ENCODE measurements at regions not wholly inside any gene's neighbourhood (a gene's known extent, or its start where the extent isn't known, plus 50 kb on each side); places are given as distances from the start of the nearest gene placed in this dataset.

DNA sequence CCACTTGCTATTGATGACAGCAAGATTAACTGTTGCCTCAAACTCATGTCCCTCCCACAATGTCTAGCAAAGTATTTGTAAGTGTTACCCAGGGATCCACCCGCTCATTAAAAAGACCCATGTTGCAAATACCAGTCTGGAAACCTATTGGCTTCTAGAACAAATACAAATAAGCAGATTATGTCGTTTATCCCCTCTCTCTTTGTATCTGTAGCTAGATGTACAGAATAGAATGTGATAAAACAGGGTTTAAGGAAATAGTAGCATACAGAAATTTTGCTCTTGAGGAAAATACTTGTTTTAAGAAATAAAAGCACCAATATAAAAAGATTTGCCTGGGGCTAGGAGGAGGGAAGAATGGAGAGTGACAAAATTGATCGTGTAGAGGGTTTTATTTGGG is 142.7 kb upstream of the ZIC3 start:
- TF ChIP-seq EZH2 (IDR thresholded peaks at IDR 0.05; ENCODE audit: insufficient read depth, low read length) (no peak), CTCF (IDR thresholded peaks at IDR 0.05; ENCODE audit: insufficient read depth, low read depth, low read length) (no peak)
- Mint-ChIP-seq H3K27ac (ENCODE audit: unreplicated experiment) (no peak overlapping the region), H3K4me3 (ENCODE audit: unreplicated experiment) (no peak overlapping the region), H3K27me3 (ENCODE audit: low read depth, unreplicated experiment) (peaks cover 50% of the 10 kb centered on the region), H3K36me3 (ENCODE audit: low read depth, unreplicated experiment) (no peaks in the 10 kb centered on the region), H3K9me3 (ENCODE audit: unreplicated experiment) (no peaks in the 10 kb centered on the region), H3K4me1 (ENCODE audit: low read depth, unreplicated experiment) (no peaks in the 10 kb centered on the region)
- Histone ChIP-seq H2AFZ (ENCODE audit: low read depth, low read length) (no peak overlapping the region), H4K20me1 (ENCODE audit: insufficient read depth, low read length) (no peaks in the 10 kb centered on the region), H3K9me3 (ENCODE audit: insufficient read depth, low read depth, low read length) (no peaks in the 10 kb centered on the region), H3K27ac (ENCODE audit: low read depth, low read length) (no peak overlapping the region), H3K27me3 (ENCODE audit: insufficient read depth, low read length) (peaks cover 25% of the 10 kb centered on the region), H3K4me1 (ENCODE audit: insufficient read depth, low read length) (no peaks in the 10 kb centered on the region), H3K79me2 (ENCODE audit: insufficient read depth, low read length) (no peaks in the 10 kb centered on the region), H3K4me2 (ENCODE audit: low read length) (no peak overlapping the region), H3K9ac (ENCODE audit: low read length) (no peak overlapping the region), H3K36me3 (ENCODE audit: insufficient read depth, low read length) (no peaks in the 10 kb centered on the region), H3K4me3 (ENCODE audit: insufficient read depth, low read depth, low read length) (no peak overlapping the region)
- FAIRE-seq (peak; percentile 64), DNase-seq (ENCODE audit: low read depth) (no peak)

- FAIRE-seq (no peak), DNase-seq (ENCODE audit: low read depth) (no peak)
- H3K9me3 ChIP-seq (ENCODE audit: insufficient read depth, low read depth, low read length) = no peaks in the 10 kb centered on the region
- no peak overlapping the region for H3K4me3 Mint-ChIP-seq (ENCODE audit: unreplicated experiment)
- H3K4me3 ChIP-seq (ENCODE audit: insufficient read depth, low read depth, low read length) = no peak overlapping the region
- no peak overlapping the region for H2AFZ ChIP-seq (ENCODE audit: low read depth, low read length)
- H3K4me1 ChIP-seq (ENCODE audit: insufficient read depth, low read length) = no peaks in the 10 kb centered on the region
- no peak for TF ChIP-seq CTCF (IDR thresholded peaks at IDR 0.05; ENCODE audit: insufficient read depth, low read depth, low read length)
- TF ChIP-seq EZH2 (IDR thresholded peaks at IDR 0.05; ENCODE audit: insufficient read depth, low read length) = no peak
- peaks cover 18% of the 10 kb centered on the region for H3K27me3 Mint-ChIP-seq (ENCODE audit: low read depth, unreplicated experiment)
- no peak overlapping the region for H3K27ac Mint-ChIP-seq (ENCODE audit: unreplicated experiment)
- no peaks in the 10 kb centered on the region for H3K4me1 Mint-ChIP-seq (ENCODE audit: low read depth, unreplicated experiment)
- H3K79me2 ChIP-seq (ENCODE audit: insufficient read depth, low read length) = no peaks in the 10 kb centered on the region
- H3K36me3 ChIP-seq (ENCODE audit: insufficient read depth, low read length) = no peaks in the 10 kb centered on the region
- no peak overlapping the region for H3K9ac ChIP-seq (ENCODE audit: low read length)
- no peaks in the 10 kb centered on the region for H3K36me3 Mint-ChIP-seq (ENCODE audit: low read depth, unreplicated experiment)
- peaks cover 2% of the 10 kb centered on the region for H3K27me3 ChIP-seq (ENCODE audit: insufficient read depth, low read length)
- no peaks in the 10 kb centered on the region for H3K9me3 Mint-ChIP-seq (ENCODE audit: unreplicated experiment)
- H4K20me1 ChIP-seq (ENCODE audit: insufficient read depth, low read length) = no peaks in the 10 kb centered on the region
- no peak overlapping the region for H3K27ac ChIP-seq (ENCODE audit: low read depth, low read length)
- H3K4me2 ChIP-seq (ENCODE audit: low read length) = no peak overlapping the region
Measured at GRCh38 chrX:137418086-137418485, 147.8 kb upstream of the ZIC3 start.

- H3K36me3 Mint-ChIP-seq (ENCODE audit: low read depth, unreplicated experiment) = no peaks in the 10 kb centered on the region
- H3K4me2 ChIP-seq (ENCODE audit: low read length) = no peak overlapping the region
- no peaks in the 10 kb centered on the region for H3K27me3 Mint-ChIP-seq (ENCODE audit: low read depth, unreplicated experiment)
- FAIRE-seq = no peak
- H3K27ac ChIP-seq (ENCODE audit: low read depth, low read length) = no peak overlapping the region
- H2AFZ ChIP-seq (ENCODE audit: low read depth, low read length) = no peak overlapping the region
- no peak overlapping the region for H3K4me3 Mint-ChIP-seq (ENCODE audit: unreplicated experiment)
- TF ChIP-seq CTCF (IDR thresholded peaks at IDR 0.05; ENCODE audit: insufficient read depth, low read depth, low read length) (no peak), EZH2 (IDR thresholded peaks at IDR 0.05; ENCODE audit: insufficient read depth, low read length) (no peak)
- DNase-seq (ENCODE audit: low read depth) = no peak
- H3K4me3 ChIP-seq (ENCODE audit: insufficient read depth, low read depth, low read length) = no peak overlapping the region
- H3K4me1 Mint-ChIP-seq (ENCODE audit: low read depth, unreplicated experiment) = no peaks in the 10 kb centered on the region
- H3K9me3 Mint-ChIP-seq (ENCODE audit: unreplicated experiment) = no peaks in the 10 kb centered on the region
- H3K27ac Mint-ChIP-seq (ENCODE audit: unreplicated experiment) = no peak overlapping the region
- no peaks in the 10 kb centered on the region for H3K4me1 ChIP-seq (ENCODE audit: insufficient read depth, low read length)
- H4K20me1 ChIP-seq (ENCODE audit: insufficient read depth, low read length) = no peaks in the 10 kb centered on the region
- H3K9me3 ChIP-seq (ENCODE audit: insufficient read depth, low read depth, low read length) = no peaks in the 10 kb centered on the region
- no peaks in the 10 kb centered on the region for H3K36me3 ChIP-seq (ENCODE audit: insufficient read depth, low read length)
- H3K27me3 ChIP-seq (ENCODE audit: insufficient read depth, low read length) = no peaks in the 10 kb centered on the region
- H3K9ac ChIP-seq (ENCODE audit: low read length) = no peak overlapping the region
- no peaks in the 10 kb centered on the region for H3K79me2 ChIP-seq (ENCODE audit: insufficient read depth, low read length)
Measured at GRCh38 chrX:137413190-137413589, 152.7 kb upstream of the ZIC3 start.
